ENCODE measurements at regions not wholly inside any gene's neighbourhood (a gene's known extent, or its start where the extent isn't known, plus 50 kb on each side); places are given as distances from the start of the nearest gene placed in this dataset.
A peak's percentile ranks its signal among the peaks of the same experiment; 100 is the strongest.

DNA sequence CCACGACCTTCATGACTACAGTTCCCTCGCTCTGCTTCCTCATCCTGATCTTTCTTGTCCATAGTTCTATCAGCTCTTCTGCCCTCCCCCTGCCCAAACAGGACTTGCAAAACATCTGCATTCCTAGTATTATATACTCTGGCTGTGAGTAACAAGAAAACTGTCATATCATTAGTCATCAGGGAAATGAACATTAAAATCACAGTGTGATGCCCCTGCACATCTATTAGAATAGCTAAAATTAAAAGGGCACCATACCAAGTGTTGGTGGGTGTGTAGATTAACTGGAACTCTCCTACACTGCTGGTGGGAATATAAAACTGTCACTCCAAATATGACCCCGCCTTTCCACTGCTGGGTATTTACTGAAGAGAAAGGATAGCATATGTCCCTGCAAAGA is 141.8 kb downstream of the C7orf25 start (continued):
- no peak for TF ChIP-seq RBFOX2 (IDR thresholded peaks at IDR 0.05; ENCODE audit: low read depth, low read length)
- TF ChIP-seq CHD2 (IDR thresholded peaks at IDR 0.05; ENCODE audit: low read depth, low read length) = no peak
- no peak for TF ChIP-seq SNIP1 (IDR thresholded peaks at IDR 0.05; ENCODE audit: low read depth)
- TF ChIP-seq DIDO1 (tag; IDR thresholded peaks at IDR 0.05; ENCODE audit: low read depth) = no peak

DNA sequence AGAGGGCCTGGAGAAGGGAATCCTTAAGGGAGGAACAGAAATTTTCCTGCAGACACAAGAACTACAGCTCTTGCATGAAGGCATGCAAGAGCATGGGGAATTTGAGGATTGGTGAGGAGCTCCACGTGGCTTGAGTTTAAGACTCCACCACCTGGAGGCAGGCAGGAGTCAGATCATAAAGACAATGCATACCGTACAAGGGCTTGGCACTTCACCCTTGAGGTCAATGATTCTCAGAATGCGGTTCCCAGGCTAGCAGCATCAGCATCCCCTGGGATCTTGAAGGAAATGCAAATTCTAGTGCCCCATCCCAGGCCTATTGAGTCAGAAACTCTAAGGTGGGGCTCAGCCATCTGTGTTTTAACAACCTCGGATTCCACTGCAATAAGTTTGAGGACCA is 143.8 kb downstream of the C7orf25 start:
- no peak overlapping the region for H3K9ac ChIP-seq (ENCODE audit: insufficient read depth in 1 of 2, low read depth in 2 of 2, low read length in 2 of 2)
- in situ Hi-C loops (cut with MboI) = no loop called here
- no peaks in the 10 kb centered on the region for H3K9me1 ChIP-seq (ENCODE audit: control insufficient read depth, insufficient read depth, low read length)
- CTCF ChIA-PET (ENCODE audit: low intra/inter-chr PET ratio) = no interaction called here
- FAIRE-seq (no peak), DNase-seq (ENCODE audit: extremely low read depth in 1 of 4, low spot score in 3 of 4) (no peak), ATAC-seq (0 out of 3 replicates have a peak, but pooled peaks have one; percentile 47)
- no peak overlapping the region for H3K4me2 ChIP-seq (ENCODE audit: insufficient read depth, low read length)
- H3K36me3 ChIP-seq (ENCODE audit: control insufficient read depth, insufficient read depth, low read length) = no peaks in the 10 kb centered on the region
- no peaks in the 10 kb centered on the region for H3K9me3 ChIP-seq (replicated peaks; ENCODE audit: control insufficient read depth, insufficient read depth, low read depth, low read length)
- BruUV-seq (replicated peaks) = no TSS peak
- H4K20me1 ChIP-seq (replicated peaks; ENCODE audit: control insufficient read depth, insufficient read depth, low read length) = no peaks in the 10 kb centered on the region
- H3K79me2 ChIP-seq (ENCODE audit: control insufficient read depth, insufficient read depth, low read length) = no peaks in the 10 kb centered on the region
- POLR2A ChIA-PET = interaction anchor here (0.5 kb wide), 1 partner anchor 341 kb away, joined by 4 read pairs; no protein-coding TSS in a partner anchor
- H2AFZ ChIP-seq (ENCODE audit: low read depth, low read length) = no peak overlapping the region
- no peak overlapping the region for H3K4me3 ChIP-seq
- WGBS (ENCODE audit: insufficient coverage, low coverage, missing lambda C conversion rate) = 4% methylated on average over 4 of the region's 4 CpGs
- H3K27me3 ChIP-seq (ENCODE audit: control insufficient read depth in 2 of 2, insufficient read depth in 2 of 2, low read length in 2 of 2) = 0 out of 5 replicates have a peak, but pooled peaks cover 0 to 6% of the 10 kb centered on the region in 2 experiments
- intact Hi-C loops (cut with micrococcal nuclease) = no loop called here
- no peak overlapping the region for H3K27ac ChIP-seq (ENCODE audit: extremely low read depth, low read depth, low read length)
- TF ChIP-seq RHOXF2B (CRISPR knock-in tag; conservative IDR thresholded peaks at IDR 0.05) (no peak), XRCC4 (IDR thresholded peaks at IDR 0.05; ENCODE audit: extremely low read depth, insufficient read depth, insufficient read length) (no peak), ZNF609 (CRISPR knock-in tag; IDR thresholded peaks at IDR 0.05; ENCODE audit: borderline replicate concordance) (no peak), BRCA1 (IDR thresholded peaks at IDR 0.05) (no peak), BRCA1 (CRISPR knock-in tag; IDR thresholded peaks at IDR 0.05) (no peak), ZZZ3 (IDR thresholded peaks at IDR 0.05) (no peak), USF1 (CRISPR knock-in tag; IDR thresholded peaks at IDR 0.05) (no peak), TAL1 (IDR thresholded peaks at IDR 0.05) (no peak)
- H3K4me1 ChIP-seq (replicated peaks in 1 of 2; ENCODE audit: control insufficient read depth in 2 of 2, insufficient read depth in 2 of 2, low read length in 2 of 2) = no peaks in the 10 kb centered on the region

Data from K562 (cell line).